K562 (cell line): ENCODE measurements at regions not wholly inside any gene's neighbourhood (a gene's known extent, or its start where the extent isn't known, plus 50 kb on each side); places are given as distances from the start of the nearest gene placed in this dataset.

Source experiments
- ETV6 ChIP-seq, 3 experiments: fragments of 150-350 bp in 1 of 3; sonication (generic) in 1 of 3; formaldehyde crosslinking in 1 of 3; IDR thresholded peaks; 2 replicates each; pipeline versions ENCODE4 v1.6.1 to v1.8.0; 2014 to 2022; ENCODE audit warnings: borderline replicate concordance in 2 of 3, low read depth in 2 of 3, antibody characterized with exemption in 1 of 3, low read length in 1 of 3, mild to moderate bottlenecking in 1 of 3, missing genetic modification reagents in 1 of 3
- GABPB1 ChIP-seq: sonication (generic); formaldehyde crosslinking; IDR thresholded peaks from 2 replicates; pipeline ENCODE4 v1.8.0; 2022; ENCODE audit warnings: mild to moderate bottlenecking, missing genetic modification reagents
- GTF2A2 ChIP-seq: IDR thresholded peaks from 2 replicates; pipeline ENCODE4 v1.6.1; 2016; ENCODE audit warnings: mild to moderate bottlenecking, missing genetic modification characterization, missing compliant biosample characterization
- KAT7 ChIP-seq: sonication (generic); formaldehyde crosslinking; IDR thresholded peaks from 2 replicates; pipeline ENCODE4 v1.8.0; 2022; ENCODE audit warnings: missing genetic modification reagents, mild to moderate bottlenecking, borderline replicate concordance
- KLF10 ChIP-seq: fragments of 250-450 bp; sonication (Bioruptor Pico); IDR thresholded peaks from 2 replicates; pipeline ENCODE4 v1.6.1; 2021; ENCODE audit warnings: matching md5 sums
- PHF8 ChIP-seq: fragments of 200-600 bp; sonication (generic); IDR thresholded peaks from 2 replicates; pipeline ENCODE4 v1.6.1; 2012; ENCODE audit warnings: mixed run types, mild to moderate bottlenecking, inconsistent platforms, low read length, moderate library complexity, borderline replicate concordance
- RFX1 ChIP-seq: fragments of 450-650 bp; IDR thresholded peaks from 2 replicates; pipeline ENCODE4 v1.6.1; 2016; ENCODE audit warnings: mild to moderate bottlenecking, moderate library complexity
- SP2 ChIP-seq: IDR thresholded peaks from 2 replicates; pipeline ENCODE4 v1.6.1; 2011; ENCODE audit warnings: mild to moderate bottlenecking, low read depth, low read length, moderate library complexity; ENCODE audit not compliant: poor library complexity, severe bottlenecking; ENCODE audit errors: extremely low read depth
- TF ChIP-seq, protein P1 (sequence below): fragments of 250-450 bp; sonication (Bioruptor Pico); IDR thresholded peaks from 2 replicates; pipeline ENCODE4 v1.4.0; 2020

DNA sequence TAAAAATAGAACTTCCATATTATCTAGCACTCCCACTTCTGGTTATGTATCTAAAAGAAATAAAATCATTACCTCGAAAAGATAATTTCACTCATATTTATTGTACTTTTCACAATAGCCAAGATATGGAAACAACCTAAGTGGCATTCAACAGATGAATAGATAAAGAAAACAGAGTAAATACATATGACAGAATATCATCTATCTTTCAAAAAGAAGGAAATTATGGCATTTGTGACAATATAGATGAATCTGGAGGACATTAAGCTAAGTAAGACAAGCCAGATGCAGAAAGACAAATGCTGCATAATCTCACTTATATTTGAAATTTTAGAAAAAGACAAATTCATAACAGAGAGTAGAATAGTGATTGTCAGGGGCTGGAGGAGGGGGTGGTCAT is 590.0 kb upstream of the ANO3 start (continued):
- TF ChIP-seq, protein P1, sequence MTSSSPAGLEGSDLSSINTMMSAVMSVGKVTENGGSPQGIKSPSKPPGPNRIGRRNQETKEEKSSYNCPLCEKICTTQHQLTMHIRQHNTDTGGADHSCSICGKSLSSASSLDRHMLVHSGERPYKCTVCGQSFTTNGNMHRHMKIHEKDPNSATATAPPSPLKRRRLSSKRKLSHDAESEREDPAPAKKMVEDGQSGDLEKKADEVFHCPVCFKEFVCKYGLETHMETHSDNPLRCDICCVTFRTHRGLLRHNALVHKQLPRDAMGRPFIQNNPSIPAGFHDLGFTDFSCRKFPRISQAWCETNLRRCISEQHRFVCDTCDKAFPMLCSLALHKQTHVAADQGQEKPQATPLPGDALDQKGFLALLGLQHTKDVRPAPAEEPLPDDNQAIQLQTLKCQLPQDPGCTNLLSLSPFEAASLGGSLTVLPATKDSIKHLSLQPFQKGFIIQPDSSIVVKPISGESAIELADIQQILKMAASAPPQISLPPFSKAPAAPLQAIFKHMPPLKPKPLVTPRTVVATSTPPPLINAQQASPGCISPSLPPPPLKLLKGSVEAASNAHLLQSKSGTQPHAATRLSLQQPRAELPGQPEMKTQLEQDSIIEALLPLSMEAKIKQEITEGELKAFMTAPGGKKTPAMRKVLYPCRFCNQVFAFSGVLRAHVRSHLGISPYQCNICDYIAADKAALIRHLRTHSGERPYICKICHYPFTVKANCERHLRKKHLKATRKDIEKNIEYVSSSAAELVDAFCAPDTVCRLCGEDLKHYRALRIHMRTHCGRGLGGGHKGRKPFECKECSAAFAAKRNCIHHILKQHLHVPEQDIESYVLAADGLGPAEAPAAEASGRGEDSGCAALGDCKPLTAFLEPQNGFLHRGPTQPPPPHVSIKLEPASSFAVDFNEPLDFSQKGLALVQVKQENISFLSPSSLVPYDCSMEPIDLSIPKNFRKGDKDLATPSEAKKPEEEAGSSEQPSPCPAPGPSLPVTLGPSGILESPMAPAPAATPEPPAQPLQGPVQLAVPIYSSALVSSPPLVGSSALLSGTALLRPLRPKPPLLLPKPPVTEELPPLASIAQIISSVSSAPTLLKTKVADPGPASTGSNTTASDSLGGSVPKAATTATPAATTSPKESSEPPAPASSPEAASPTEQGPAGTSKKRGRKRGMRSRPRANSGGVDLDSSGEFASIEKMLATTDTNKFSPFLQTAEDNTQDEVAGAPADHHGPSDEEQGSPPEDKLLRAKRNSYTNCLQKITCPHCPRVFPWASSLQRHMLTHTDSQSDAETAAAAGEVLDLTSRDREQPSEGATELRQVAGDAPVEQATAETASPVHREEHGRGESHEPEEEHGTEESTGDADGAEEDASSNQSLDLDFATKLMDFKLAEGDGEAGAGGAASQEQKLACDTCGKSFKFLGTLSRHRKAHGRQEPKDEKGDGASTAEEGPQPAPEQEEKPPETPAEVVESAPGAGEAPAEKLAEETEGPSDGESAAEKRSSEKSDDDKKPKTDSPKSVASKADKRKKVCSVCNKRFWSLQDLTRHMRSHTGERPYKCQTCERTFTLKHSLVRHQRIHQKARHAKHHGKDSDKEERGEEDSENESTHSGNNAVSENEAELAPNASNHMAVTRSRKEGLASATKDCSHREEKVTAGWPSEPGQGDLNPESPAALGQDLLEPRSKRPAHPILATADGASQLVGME, result no peak
- TF ChIP-seq GABPB1 (CRISPR knock-in tag), result no peak
- TF ChIP-seq KLF10, result no peak
- TF ChIP-seq SP2, result no peak
- no peak for TF ChIP-seq GTF2A2 (tag)
- no peak for TF ChIP-seq KAT7
- no peak for TF ChIP-seq RFX1
- TF ChIP-seq ETV6 (IDR thresholded peaks at IDR 0.05; ENCODE audit: borderline replicate concordance in 1 of 2, low read depth in 2 of 2, low read length in 1 of 2), result no peak
- TF ChIP-seq ETV6 (CRISPR knock-in tag; IDR thresholded peaks at IDR 0.05; ENCODE audit: borderline replicate concordance), result no peak
- TF ChIP-seq PHF8, result no peak
